Lower leg skin (tissue), 3 donors: ENCODE measurements at regions not wholly inside any gene's neighbourhood (a gene's known extent, or its start where the extent isn't known, plus 50 kb on each side); places are given as distances from the start of the nearest gene placed in this dataset.

Experiments
- CTCF ChIP-seq, 3 donors: fragments of 450-650 bp; IDR thresholded peaks; one replicate each; pipeline ENCODE4 v1.5.1; 2016; ENCODE audit warnings: antibody characterized with exemption in 3 of 3, mild to moderate bottlenecking in 3 of 3, moderate library complexity in 2 of 3
- POLR2A ChIP-seq, 2 donors: fragments of 450-650 bp; IDR thresholded peaks; one replicate each; pipeline ENCODE4 v1.6.1; 2016 to 2017; ENCODE audit warnings: antibody characterized with exemption in 2 of 2, mild to moderate bottlenecking in 1 of 2, moderate library complexity in 1 of 2

- no peak for TF ChIP-seq CTCF (IDR thresholded peaks at IDR 0.05)
- TF ChIP-seq POLR2A (IDR thresholded peaks at IDR 0.05): no peak
These were observed 120.1 kb downstream of the PLEKHG1 start for GRCh38 chr6:150719831-150720230.
